Islet precursor cell (in vitro differentiated cells): ENCODE measurements at regions not wholly inside any gene's neighbourhood (a gene's known extent, or its start where the extent isn't known, plus 50 kb on each side); places are given as distances from the start of the nearest gene placed in this dataset.
"Not testable (repeated sequence)": the region's sequence is repeated elsewhere in the genome, so short reads cannot be mapped to it uniquely, and the experiment has no call there.

Source experiments
- DNase-seq: peaks from one replicate; pipeline ENCODE4 v3.0.0-alpha.2; 2018

DNA sequence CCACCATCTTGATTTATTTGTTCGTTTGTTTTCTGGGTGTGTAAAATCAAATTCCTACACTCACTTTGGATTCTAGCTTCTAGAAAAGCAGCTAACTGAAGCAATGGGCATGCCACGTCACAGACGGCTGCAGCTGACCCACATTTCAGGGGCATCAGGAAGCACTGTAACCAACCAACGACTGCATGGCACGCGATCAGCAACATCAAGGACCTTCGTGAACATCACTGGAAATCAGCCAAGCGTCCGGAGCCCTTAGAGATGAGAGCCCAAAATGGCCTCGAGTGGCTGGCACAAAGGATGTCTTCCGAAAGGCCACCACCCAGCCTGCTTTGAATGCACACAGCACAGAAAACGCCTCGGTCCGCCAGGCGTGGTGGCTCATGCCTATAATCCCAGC, 191.1 kb downstream of the OLFM1 start:
- no peak for DNase-seq

- no peak for DNase-seq
Measured at GRCh38 chr9:135279385-135279784, 191.9 kb downstream of the OLFM1 start.

GRCh38 chr9:135279834-135280393, 192.4 kb downstream of the OLFM1 start:
- DNase-seq: no peak

DNA sequence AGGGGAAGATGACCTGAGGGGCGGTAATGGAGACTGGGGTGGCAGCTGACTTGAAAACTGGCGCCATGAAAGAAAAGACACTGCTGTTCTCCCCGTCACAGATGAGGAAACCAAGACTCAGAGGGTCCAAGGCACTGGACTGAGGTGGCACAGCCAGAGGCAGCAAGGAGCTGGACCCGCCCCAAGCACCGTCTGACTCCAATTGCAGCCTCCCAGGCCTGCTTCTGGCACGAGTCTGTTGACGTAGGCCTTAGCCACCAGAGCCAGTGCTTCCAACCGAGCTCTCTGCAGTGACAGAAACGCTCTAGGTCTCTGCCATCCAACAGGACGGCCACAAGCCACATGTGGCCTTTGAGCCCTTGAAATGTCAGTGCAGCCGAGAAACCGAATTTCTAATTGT, 193.2 kb downstream of the OLFM1 start:
- DNase-seq: no peak

- no peak for DNase-seq
Measured at GRCh38 chr9:135281151-135281550, 193.7 kb downstream of the OLFM1 start.

- no peak for DNase-seq
Measured at GRCh38 chr9:135281791-135282737, 194.6 kb downstream of the OLFM1 start.

- no peak for DNase-seq
Measured at GRCh38 chr9:135282808-135283207, 195.3 kb downstream of the OLFM1 start.

- no peak for DNase-seq
Measured at GRCh38 chr9:135283671-135284070, 195.9 kb upstream of the PPP1R26 start.

DNA sequence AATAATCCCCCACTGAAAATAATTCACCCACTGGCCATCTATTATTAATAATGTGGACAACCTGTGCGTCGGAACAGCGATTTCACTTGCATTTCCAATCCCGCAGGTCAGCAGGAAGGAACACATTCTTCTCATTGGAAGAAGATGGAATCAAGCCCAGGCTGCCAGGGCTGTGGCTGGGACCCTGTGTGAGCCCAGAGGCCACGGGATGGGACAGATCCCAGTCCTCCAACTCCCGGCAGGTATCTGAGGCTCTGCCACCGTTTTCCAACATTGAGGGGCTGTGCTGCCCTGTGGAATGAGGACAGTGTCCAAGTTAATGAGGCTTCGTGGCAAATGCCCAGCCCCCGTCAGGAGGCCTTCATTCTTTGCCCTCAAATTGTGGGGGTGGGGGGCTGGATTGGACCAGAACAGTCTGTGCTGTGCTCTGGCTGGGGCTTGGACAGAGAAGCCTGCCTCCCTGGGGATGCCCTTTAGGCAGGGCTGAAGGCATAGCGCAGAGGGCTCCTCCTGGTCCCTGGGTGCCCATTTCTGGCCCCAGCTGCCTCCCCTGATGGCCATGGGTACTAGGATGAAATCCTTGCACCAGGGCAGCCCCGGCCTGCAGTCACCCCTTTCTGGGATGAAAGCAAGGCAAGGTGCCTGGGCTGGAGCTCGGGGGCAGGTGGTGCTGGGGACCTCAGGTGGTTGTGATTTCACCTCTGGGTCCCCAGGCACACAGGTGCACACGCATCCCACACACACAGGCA, 195.0 kb upstream of the PPP1R26 start:
- no peak for DNase-seq

DNA sequence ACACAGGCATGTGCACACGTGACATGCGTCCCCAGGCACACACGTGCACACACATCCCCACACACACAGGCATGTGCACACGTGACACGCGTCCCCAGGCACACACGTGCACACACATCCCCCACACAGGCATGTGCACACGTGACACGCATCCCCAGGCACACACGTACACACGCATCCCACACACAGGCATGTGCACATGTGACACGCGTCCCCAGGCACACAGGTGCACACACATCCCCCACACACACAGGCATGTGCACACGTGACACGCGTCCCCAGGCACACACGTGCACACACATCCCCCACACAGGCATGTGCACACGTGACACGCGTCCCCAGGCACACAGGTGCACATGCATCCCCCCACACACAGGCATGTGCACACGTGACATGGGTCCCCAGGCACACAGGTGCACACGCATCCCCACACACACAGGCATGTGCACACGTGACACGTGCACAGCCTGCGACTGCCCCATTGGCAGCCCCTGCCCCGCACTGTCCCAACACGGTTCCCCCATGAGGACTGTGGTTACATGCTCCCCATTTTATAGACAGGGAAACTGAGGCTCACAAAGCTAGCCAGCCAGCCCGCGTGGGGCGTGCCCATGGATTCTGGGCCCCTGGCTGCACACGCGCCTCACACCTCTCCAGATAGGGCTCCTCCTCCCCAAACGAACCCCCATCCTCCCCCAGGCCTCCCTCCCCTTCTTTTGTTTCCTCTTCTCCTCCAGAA, 193.2 kb upstream of the PPP1R26 start:
- DNase-seq: not testable (repeated sequence)

DNA sequence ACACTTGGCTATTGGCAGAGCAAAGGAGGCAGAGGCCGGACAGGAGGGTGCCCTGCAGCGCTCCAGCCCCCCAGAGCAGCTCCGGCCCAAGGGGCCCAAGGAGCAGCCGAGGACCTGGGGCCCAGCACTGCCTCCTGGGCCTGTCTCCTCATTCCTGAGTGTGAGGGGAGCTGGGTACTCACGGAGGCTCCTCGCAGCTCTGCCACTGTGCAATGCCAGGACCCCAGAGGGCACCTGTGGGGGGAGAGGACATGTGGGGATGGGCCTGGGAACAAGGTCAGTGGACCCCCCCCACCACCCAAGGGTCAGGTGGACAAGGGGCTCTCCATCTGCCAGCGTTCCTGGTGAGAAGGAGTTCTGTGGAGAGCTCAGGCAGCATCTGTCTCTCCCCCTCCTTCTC, 192.6 kb upstream of the PPP1R26 start:
- no peak for DNase-seq

- DNase-seq: no peak
Measured at GRCh38 chr9:135287627-135288026, 192.0 kb upstream of the PPP1R26 start.

GRCh38 chr9:135288054-135288453, 191.5 kb upstream of the PPP1R26 start:
- no peak for DNase-seq

DNA sequence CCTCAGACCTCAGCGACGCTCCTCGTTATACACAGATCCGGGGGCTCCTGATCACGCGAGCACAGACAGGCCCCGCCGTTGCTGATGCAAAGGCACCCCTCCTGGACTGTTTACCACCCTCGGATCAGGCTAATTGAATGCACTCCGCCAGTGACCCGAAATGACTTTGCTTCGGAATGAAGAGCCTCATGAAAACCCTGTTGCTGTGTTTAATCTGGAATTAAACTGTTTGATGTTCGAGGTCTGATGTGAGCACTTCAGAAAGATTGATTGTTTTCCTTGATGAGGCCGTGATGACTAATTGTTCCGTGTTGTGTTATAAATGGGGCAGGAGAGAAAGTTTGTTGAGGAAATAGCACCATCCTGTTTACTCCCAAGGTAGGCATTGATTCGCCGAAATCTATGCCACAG, 190.5 kb upstream of the PPP1R26 start:
- DNase-seq: no peak

DNA sequence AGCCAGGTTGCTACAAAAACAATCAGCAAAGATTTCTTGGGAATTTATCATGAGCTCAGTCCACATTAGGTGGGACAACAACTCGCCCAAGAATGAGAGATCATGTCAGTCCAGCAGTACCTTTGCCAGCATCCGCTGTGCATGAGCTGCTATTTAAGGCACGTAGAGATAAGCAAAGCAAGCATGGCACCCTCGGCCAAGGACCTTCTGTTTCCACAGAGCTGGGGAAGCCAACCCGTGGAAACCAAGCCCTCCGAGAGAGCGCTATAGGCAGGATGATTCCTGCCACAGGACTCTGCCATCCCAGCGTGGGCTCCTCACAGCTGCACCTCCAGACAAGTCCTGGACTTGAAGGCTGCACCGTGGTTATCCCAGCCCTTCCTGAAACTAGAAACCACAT, 189.5 kb upstream of the PPP1R26 start:
- no peak for DNase-seq

DNA sequence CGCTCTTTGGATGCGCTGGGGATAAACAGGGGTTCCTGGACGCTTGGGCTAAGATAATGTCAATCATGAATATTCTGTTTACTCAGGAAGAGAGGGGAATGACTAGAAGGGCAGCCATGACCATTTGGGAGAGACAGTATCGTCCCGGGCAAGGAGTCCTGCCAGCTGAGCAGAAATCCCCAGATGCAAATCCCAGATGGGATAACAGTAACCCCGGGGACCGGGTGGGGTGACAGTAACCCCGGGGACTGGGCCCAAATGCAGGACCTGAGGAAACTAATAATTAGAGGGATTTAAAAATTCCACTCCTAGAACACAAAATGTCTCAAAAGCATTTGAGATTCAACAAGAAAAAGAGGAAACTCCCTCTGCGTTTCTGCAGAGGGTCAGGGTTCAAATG, 189.0 kb upstream of the PPP1R26 start:
- DNase-seq: no peak

DNA sequence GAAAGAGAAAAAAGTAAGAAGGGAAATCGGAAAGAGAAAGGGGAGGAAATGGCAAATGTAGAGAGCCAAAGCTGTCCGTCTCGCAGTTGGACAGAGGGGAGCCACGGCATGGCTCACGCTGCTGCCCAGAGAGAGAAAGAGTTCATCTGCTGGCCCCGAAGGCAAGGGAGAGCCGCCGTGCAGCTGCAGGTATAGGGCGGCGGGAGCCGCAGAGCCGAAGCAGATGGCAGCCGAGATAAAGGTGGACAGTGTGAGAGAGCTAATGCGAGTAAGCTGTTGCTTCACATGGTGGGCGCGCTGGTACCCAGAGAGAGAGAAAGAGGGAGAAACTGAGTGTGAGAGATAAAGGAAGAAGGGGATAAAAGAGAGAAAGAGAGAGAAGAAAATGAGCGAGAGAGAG, 188.4 kb upstream of the PPP1R26 start:
- DNase-seq: no peak

DNA sequence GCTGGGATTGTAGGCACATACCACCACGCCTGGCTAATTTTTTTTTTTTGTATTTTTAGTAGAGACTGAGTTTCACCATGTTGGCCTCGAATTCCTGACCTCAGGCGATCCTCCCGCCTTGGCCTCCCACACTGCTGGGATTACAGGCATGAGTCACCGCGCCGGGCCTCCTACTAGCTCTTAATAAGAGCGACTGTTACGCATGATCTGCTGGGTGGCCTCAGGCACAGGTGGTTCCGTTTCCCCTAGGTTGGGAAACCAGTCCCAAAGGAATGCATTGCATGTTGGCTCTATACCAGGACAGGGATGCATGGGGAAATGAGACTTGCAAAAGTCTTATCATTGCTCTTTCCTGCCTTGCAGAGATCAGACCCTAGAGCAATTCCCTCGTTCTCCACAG, 184.7 kb upstream of the PPP1R26 start:
- DNase-seq: peak; percentile 54

DNA sequence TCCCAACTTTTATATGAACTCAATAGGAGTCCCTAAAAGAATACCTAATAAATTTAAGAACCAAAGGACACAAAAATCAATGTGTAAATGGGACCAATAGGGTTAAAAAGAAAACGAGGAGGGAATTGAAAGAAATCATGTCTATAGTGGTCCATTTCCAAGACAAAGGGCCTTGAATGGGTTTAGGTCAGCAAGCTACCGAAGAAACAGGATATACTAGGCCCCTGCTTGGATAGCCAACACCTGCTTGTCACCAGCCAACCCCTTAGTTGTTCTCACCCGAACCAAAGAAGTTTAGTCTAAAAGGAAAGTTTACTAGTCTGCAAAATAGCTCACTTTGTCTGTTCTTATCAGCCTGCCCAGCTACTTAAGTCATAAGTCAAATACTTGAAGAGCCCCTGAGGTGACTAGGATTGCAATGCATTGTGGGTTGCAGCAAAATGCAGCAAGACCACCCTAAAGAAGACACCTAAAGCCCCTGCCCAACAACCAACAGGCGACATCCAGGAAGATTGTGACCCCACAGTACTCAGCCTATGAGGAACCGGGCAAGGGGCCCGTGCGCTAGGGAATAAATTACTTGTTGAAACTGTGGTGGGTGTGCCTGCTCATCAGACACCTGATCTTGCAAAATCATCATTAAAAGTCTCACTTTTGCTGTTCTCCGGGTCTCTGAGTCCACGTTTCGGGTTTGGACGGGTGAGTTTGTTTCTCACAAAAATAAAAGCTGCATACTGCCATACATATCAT, 183.9 kb upstream of the PPP1R26 start:
- DNase-seq: peak; percentile 35

DNA sequence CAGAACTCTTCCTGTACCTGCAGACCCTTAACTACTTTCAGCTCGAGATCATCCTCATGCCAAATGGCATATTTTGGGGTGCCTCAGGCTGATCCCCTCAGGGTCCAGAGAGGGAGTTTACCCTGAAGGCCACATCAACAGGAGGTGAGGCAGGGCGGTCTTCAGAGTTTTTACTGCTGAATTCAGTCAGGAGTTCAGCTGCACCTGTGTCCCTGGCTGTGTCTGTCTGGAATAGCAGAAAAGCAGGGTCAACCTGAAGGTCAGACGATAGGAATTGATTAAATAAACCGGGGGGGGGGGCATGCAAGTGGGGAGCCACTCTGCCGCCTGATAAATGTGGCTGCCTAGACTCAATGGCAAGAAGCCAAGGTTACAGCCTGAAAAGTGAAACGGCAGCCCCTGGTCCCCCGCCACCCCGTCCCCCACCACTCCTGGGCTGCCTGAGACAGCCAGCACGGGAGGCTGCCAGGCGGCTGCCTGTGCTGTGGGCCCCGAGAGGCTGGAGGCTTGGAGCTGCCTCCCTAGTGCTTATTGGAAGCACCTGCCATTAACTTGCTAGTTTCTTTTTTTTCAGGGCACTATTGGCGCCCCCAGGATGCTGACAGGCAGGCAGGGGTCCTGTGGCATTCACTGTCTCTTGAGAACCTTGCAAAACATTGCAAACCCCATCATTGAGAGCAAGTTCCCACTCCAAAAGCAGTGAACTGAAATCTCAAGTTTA, 182.7 kb upstream of the PPP1R26 start:
- peak; percentile 20 for DNase-seq

- peak; percentile 49 for DNase-seq
Measured at GRCh38 chr9:135297456-135298075, 182.0 kb upstream of the PPP1R26 start.
